IMR-90 (cell line): ENCODE measurements at regions not wholly inside any gene's neighbourhood (a gene's known extent, or its start where the extent isn't known, plus 50 kb on each side); places are given as distances from the start of the nearest gene placed in this dataset.

Experiments used
- ATAC-seq: fragments of 200-7000 bp; cut with Tn5 transposase; 2 replicates; pipeline ENCODE4 v1.9.1; 2020; ENCODE audit warnings: low read depth, mild to moderate bottlenecking, moderate library complexity
- BruUV-seq: library from RNA; stranded (reverse); fragments of 400-500 nt; replicated peaks from 2 replicates; lab custom pipeline; 2021; lab: Mats Ljungman, UMichigan
- CTCF ChIA-PET: fragments of 300-600 bp; formaldehyde crosslinking; extraction: SDS; loops from one replicate; lab custom pipeline; 2021; ENCODE audit warnings: antibody characterized with exemption; lab: Yijun Ruan, JAX
- POLR2A ChIA-PET: fragments of 300-600 bp; sonication (Branson Sonifier 250); formaldehyde crosslinking; loops from one replicate; lab custom pipeline; 2022; ENCODE audit warnings: antibody characterized with exemption; ENCODE audit not compliant: unreplicated experiment; lab: Charles Lee
- DNase-seq: peaks from one replicate; pipeline ENCODE4 v3.0.0; 2013
- H2AFZ ChIP-seq: replicated peaks from 2 replicates; pipeline ENCODE3; 2013; ENCODE audit warnings: low read length, mild to moderate bottlenecking; ENCODE audit not compliant: poor library complexity
- H2AK5ac ChIP-seq: 2 replicates; pipeline ENCODE4 v1.6.1; 2013; ENCODE audit warnings: low read depth, low read length, inconsistent platforms
- H2AK9ac ChIP-seq: replicated peaks from 2 replicates; pipeline ENCODE3; 2013; ENCODE audit warnings: mild to moderate bottlenecking, low read depth, low read length, moderate library complexity; ENCODE audit not compliant: poor library complexity
- H2BK120ac ChIP-seq: 2 replicates; pipeline ENCODE4 v1.6.1; 2013; ENCODE audit warnings: low read depth, low read length, inconsistent platforms
- H2BK15ac ChIP-seq: 3 replicates; pipeline ENCODE4 v1.6.1; 2013; ENCODE audit warnings: low read depth, low read length, inconsistent platforms
- H2BK20ac ChIP-seq: 2 replicates; pipeline ENCODE4 v1.6.1; 2013; ENCODE audit warnings: low read depth, mild to moderate bottlenecking, inconsistent platforms, low read length, moderate library complexity
- H2BK5ac ChIP-seq: 2 replicates; pipeline ENCODE4 v1.6.1; 2013; ENCODE audit warnings: mild to moderate bottlenecking, low read depth, low read length, inconsistent platforms; ENCODE audit not compliant: poor library complexity, severe bottlenecking
- H3K14ac ChIP-seq: replicated peaks from 2 replicates; pipeline ENCODE4 v1.6.1; 2013; ENCODE audit warnings: low read depth, low read length, inconsistent platforms
- H3K18ac ChIP-seq: 2 replicates; pipeline ENCODE4 v1.6.1; 2013; ENCODE audit warnings: low read depth, low read length, control low read depth
- H3K23ac ChIP-seq: 2 replicates; pipeline ENCODE4 v1.6.1; 2013; ENCODE audit warnings: low read depth, low read length, inconsistent platforms
- H3K27ac ChIP-seq: 2 replicates; pipeline ENCODE4 v1.5.1; 2013; ENCODE audit warnings: mild to moderate bottlenecking, control low read depth, low read length; ENCODE audit not compliant: insufficient read depth
- H3K27me3 ChIP-seq: 2 replicates; pipeline ENCODE4 v1.6.1; 2013; ENCODE audit warnings: low read length; ENCODE audit not compliant: control insufficient read depth, insufficient read depth
- H3K36me3 ChIP-seq: 2 replicates; pipeline ENCODE4 v1.6.1; 2013; ENCODE audit warnings: low read length, mixed read lengths; ENCODE audit not compliant: control insufficient read depth, insufficient read depth
- H3K4ac ChIP-seq: 2 replicates; pipeline ENCODE4 v1.6.1; 2013; ENCODE audit warnings: low read depth, low read length, inconsistent platforms
- H3K4me1 ChIP-seq: 2 replicates; pipeline ENCODE4 v1.6.1; 2013; ENCODE audit warnings: low read length, mixed read lengths; ENCODE audit not compliant: control insufficient read depth, insufficient read depth
- H3K4me2 ChIP-seq: 2 replicates; pipeline ENCODE4 v1.6.1; 2013; ENCODE audit warnings: low read depth, mild to moderate bottlenecking, control low read depth, low read length, moderate library complexity
- H3K4me3 ChIP-seq: 2 replicates; pipeline ENCODE4 v1.5.1; 2013; ENCODE audit warnings: low read depth, mild to moderate bottlenecking, control low read depth, low read length, moderate library complexity; ENCODE audit not compliant: insufficient read depth
- H3K56ac ChIP-seq: 2 replicates; pipeline ENCODE4 v1.6.1; 2013; ENCODE audit warnings: low read length, inconsistent platforms; ENCODE audit not compliant: insufficient read depth; ENCODE audit errors: extremely low read depth
- H3K79me1 ChIP-seq, 2 experiments: 2 replicates each; pipeline ENCODE4 v1.6.1; 2013; ENCODE audit warnings: low read length in 2 of 2, inconsistent platforms in 1 of 2, low read depth in 1 of 2
- H3K9ac ChIP-seq: 2 replicates; pipeline ENCODE4 v1.6.1; 2013; ENCODE audit warnings: low read depth, low read length, control low read depth
- H3K9me1 ChIP-seq: 2 replicates; pipeline ENCODE4 v1.6.1; 2013; ENCODE audit warnings: low read length, inconsistent platforms; ENCODE audit not compliant: insufficient read depth
- H3K9me3 ChIP-seq: 2 replicates; pipeline ENCODE4 v1.6.1; 2013; ENCODE audit warnings: low read length; ENCODE audit not compliant: control insufficient read depth, insufficient read depth
- H4K20me1 ChIP-seq: 2 replicates; pipeline ENCODE4 v1.6.1; 2013; ENCODE audit warnings: low read length, inconsistent platforms; ENCODE audit not compliant: insufficient read depth
- H4K5ac ChIP-seq: 2 replicates; pipeline ENCODE4 v1.6.1; 2013; ENCODE audit warnings: mild to moderate bottlenecking, low read depth, low read length, control low read depth
- H4K8ac ChIP-seq, 2 experiments: 2 replicates each; pipeline ENCODE4 v1.6.1; 2013; ENCODE audit warnings: low read depth in 2 of 2, low read length in 2 of 2, control low read depth in 1 of 2, inconsistent platforms in 1 of 2
- H4K91ac ChIP-seq: 2 replicates; pipeline ENCODE4 v1.6.1; 2013; ENCODE audit warnings: low read depth, low read length, inconsistent platforms; ENCODE audit not compliant: insufficient read depth
- BHLHE40 ChIP-seq: fragments of 150-350 bp; IDR thresholded peaks from 2 replicates; pipeline ENCODE4 v1.6.1; 2016; ENCODE audit warnings: mild to moderate bottlenecking, low read depth, low read length
- CEBPB ChIP-seq: IDR thresholded peaks from 2 replicates; pipeline ENCODE4 v1.6.1; 2012; ENCODE audit warnings: low read depth, low read length, improper control_type of control experiment
- CHD1 ChIP-seq: IDR thresholded peaks from 2 replicates; pipeline ENCODE4 v1.6.1; 2012; ENCODE audit warnings: low read depth, low read length, improper control_type of control experiment
- FOS ChIP-seq: fragments of 150-350 bp; IDR thresholded peaks from 2 replicates; pipeline ENCODE4 v1.6.1; 2016; ENCODE audit warnings: low read depth, low read length
- MAFK ChIP-seq: IDR thresholded peaks from 2 replicates; pipeline ENCODE4 v1.6.1; 2012; ENCODE audit warnings: low read depth, low read length, improper control_type of control experiment
- MAZ ChIP-seq: IDR thresholded peaks from 2 replicates; pipeline ENCODE4 v1.6.1; 2012; ENCODE audit warnings: low read depth, mild to moderate bottlenecking, low read length, improper control_type of control experiment, moderate library complexity, borderline replicate concordance
- MXI1 ChIP-seq: IDR thresholded peaks from 2 replicates; pipeline ENCODE4 v1.6.1; 2012; ENCODE audit warnings: low read depth, mild to moderate bottlenecking, low read length, moderate library complexity, borderline replicate concordance
- NFE2L2 ChIP-seq: fragments of 150-350 bp; IDR thresholded peaks from 2 replicates; pipeline ENCODE4 v1.6.1; 2016; ENCODE audit warnings: low read depth, mild to moderate bottlenecking, low read length
- POLR2A ChIP-seq: IDR thresholded peaks from 2 replicates; pipeline ENCODE4 v1.6.1; 2012; ENCODE audit warnings: mild to moderate bottlenecking, low read depth, low read length
- RAD21 ChIP-seq: IDR thresholded peaks from 2 replicates; pipeline ENCODE4 v1.6.1; 2012; ENCODE audit warnings: low read length, improper control_type of control experiment
- RCOR1 ChIP-seq: IDR thresholded peaks from 2 replicates; pipeline ENCODE4 v1.6.1; 2012; ENCODE audit warnings: mild to moderate bottlenecking, low read length, improper control_type of control experiment; ENCODE audit not compliant: insufficient replicate concordance
- RFX5 ChIP-seq: IDR thresholded peaks from 2 replicates; pipeline ENCODE4 v1.8.0; 2012; ENCODE audit warnings: low read depth, mild to moderate bottlenecking, low read length, moderate library complexity
- SMC3 ChIP-seq: fragments of 150-350 bp; IDR thresholded peaks from 2 replicates; pipeline ENCODE4 v1.6.1; 2016; ENCODE audit warnings: low read depth, mild to moderate bottlenecking, antibody characterized with exemption, low read length, moderate library complexity
- WGBS, 2 experiments: methylation state at CpG; one replicate each; pipeline versions ENCODE4 v1.1.5 to v1.1.7; 2013; ENCODE audit warnings: missing lambda C conversion rate in 2 of 2; ENCODE audit not compliant: insufficient read length in 1 of 2; ENCODE audit errors: extremely low coverage in 2 of 2; 5-methylcytosine and 5-hydroxymethylcytosine counted together
- dilution Hi-C: fragments of 300-500 bp; cut with HindIII; formaldehyde crosslinking; loops from one replicate; pipeline ENCODE4 v1.14.3; 2018; ENCODE audit warnings: low sequenced_read_pairs; ENCODE audit not compliant: unreplicated experiment
- in situ Hi-C: fragments of 300-500 bp; cut with MboI; formaldehyde crosslinking; loops from 3 replicates; pipeline ENCODE4 v1.14.3; 2019; ENCODE audit warnings: low sequenced_read_pairs, inconsistent platforms, mixed read lengths
- intact Hi-C: fragments of 100-400 bp; cut with micrococcal nuclease; formaldehyde crosslinking; loops from 2 replicates; pipeline ENCODE4 v1.10.0; 2022
- TF ChIP-seq, protein P1 (sequence below): fragments of 150-350 bp; IDR thresholded peaks from 2 replicates; pipeline ENCODE4 v1.6.1; 2016; ENCODE audit warnings: low read depth, mild to moderate bottlenecking, low read length, moderate library complexity, borderline replicate concordance
- TF ChIP-seq, protein P2 (sequence below): conservative IDR thresholded peaks from 2 replicates; pipeline ENCODE4 v1.5.1; 2012; ENCODE audit warnings: mild to moderate bottlenecking, low read depth, low read length, improper control_type of control experiment
- TF ChIP-seq, protein P3 (sequence below): fragments of 150-350 bp; IDR thresholded peaks from 2 replicates; pipeline ENCODE4 v1.6.1; 2017; ENCODE audit warnings: mild to moderate bottlenecking, antibody characterized with exemption, low read length, low read depth

DNA sequence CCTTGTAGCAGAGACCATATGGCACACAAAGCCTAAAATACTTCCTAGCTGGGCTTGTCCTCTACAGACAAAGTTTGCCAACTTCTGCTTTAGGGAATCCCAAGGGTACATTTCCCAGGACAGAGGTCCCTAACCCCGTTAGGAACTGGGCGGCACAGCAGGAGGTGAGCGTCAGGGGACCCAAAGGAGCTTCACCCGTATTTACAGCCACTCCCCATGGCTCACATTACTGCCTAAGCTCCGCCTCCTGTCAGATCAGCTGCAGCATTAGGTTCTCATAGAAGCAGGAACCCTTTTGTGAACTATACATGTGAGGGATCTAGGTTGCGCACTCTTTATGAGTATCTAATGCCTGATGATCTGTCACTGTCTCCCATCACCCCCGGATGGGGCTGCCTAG, 88.5 kb upstream of the TRPM3 start:
- no peak overlapping the region for H3K56ac ChIP-seq
- BruUV-seq = no TSS peak
- H3K9ac ChIP-seq = no peak overlapping the region
- CTCF ChIA-PET = no interaction called here
- dilution Hi-C loops = no loop called here
- H2AFZ ChIP-seq = no peak overlapping the region
- no CpG with 5 or more reads among the region's 7 CpGs for WGBS, 2 experiments
- no peaks in the 10 kb centered on the region for H3K27me3 ChIP-seq
- no peak overlapping the region for H3K14ac ChIP-seq
- H2BK5ac ChIP-seq = no peak overlapping the region
- DNase-seq = no peak
- no peak overlapping the region for H2BK120ac ChIP-seq
- H3K18ac ChIP-seq = no peak overlapping the region
- no peaks in the 10 kb centered on the region for H3K79me1 ChIP-seq
- no peak overlapping the region for H2BK15ac ChIP-seq
- H4K5ac ChIP-seq = no peak overlapping the region
- no peak overlapping the region for H3K4me2 ChIP-seq
- no peak overlapping the region for H2BK20ac ChIP-seq
- TF ChIP-seq, protein P1, sequence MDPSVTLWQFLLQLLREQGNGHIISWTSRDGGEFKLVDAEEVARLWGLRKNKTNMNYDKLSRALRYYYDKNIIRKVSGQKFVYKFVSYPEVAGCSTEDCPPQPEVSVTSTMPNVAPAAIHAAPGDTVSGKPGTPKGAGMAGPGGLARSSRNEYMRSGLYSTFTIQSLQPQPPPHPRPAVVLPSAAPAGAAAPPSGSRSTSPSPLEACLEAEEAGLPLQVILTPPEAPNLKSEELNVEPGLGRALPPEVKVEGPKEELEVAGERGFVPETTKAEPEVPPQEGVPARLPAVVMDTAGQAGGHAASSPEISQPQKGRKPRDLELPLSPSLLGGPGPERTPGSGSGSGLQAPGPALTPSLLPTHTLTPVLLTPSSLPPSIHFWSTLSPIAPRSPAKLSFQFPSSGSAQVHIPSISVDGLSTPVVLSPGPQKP = no peak
- TF ChIP-seq MAZ (no peak), CEBPB (no peak), FOS (no peak), MXI1 (no peak), NFE2L2 (no peak), POLR2A (no peak), CHD1 (no peak), RCOR1 (no peak), BHLHE40 (no peak), SMC3 (no peak), RAD21 (no peak), RFX5 (no peak), MAFK (no peak)
- TF ChIP-seq, protein P2, sequence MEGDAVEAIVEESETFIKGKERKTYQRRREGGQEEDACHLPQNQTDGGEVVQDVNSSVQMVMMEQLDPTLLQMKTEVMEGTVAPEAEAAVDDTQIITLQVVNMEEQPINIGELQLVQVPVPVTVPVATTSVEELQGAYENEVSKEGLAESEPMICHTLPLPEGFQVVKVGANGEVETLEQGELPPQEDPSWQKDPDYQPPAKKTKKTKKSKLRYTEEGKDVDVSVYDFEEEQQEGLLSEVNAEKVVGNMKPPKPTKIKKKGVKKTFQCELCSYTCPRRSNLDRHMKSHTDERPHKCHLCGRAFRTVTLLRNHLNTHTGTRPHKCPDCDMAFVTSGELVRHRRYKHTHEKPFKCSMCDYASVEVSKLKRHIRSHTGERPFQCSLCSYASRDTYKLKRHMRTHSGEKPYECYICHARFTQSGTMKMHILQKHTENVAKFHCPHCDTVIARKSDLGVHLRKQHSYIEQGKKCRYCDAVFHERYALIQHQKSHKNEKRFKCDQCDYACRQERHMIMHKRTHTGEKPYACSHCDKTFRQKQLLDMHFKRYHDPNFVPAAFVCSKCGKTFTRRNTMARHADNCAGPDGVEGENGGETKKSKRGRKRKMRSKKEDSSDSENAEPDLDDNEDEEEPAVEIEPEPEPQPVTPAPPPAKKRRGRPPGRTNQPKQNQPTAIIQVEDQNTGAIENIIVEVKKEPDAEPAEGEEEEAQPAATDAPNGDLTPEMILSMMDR = no peak
- TF ChIP-seq, protein P3, sequence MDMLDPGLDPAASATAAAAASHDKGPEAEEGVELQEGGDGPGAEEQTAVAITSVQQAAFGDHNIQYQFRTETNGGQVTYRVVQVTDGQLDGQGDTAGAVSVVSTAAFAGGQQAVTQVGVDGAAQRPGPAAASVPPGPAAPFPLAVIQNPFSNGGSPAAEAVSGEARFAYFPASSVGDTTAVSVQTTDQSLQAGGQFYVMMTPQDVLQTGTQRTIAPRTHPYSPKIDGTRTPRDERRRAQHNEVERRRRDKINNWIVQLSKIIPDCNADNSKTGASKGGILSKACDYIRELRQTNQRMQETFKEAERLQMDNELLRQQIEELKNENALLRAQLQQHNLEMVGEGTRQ = no peak
- no peak overlapping the region for H2AK5ac ChIP-seq
- no peak overlapping the region for H3K23ac ChIP-seq
- no peak overlapping the region for H3K4ac ChIP-seq
- no peak for ATAC-seq
- POLR2A ChIA-PET = no interaction called here
- in situ Hi-C loops = no loop called here
- intact Hi-C loops = no loop called here
- no peak overlapping the region for H2AK9ac ChIP-seq
- H3K36me3 ChIP-seq = no peaks in the 10 kb centered on the region
- H3K4me3 ChIP-seq = no peak overlapping the region
- H4K91ac ChIP-seq = no peak overlapping the region
- H3K9me1 ChIP-seq = no peaks in the 10 kb centered on the region
- no peaks in the 10 kb centered on the region for H3K9me3 ChIP-seq
- no peak overlapping the region for H3K27ac ChIP-seq
- no peaks in the 10 kb centered on the region for H4K20me1 ChIP-seq
- H3K4me1 ChIP-seq = no peaks in the 10 kb centered on the region
- H4K8ac ChIP-seq = no peak overlapping the region
